ENCODE measurements at regions not wholly inside any gene's neighbourhood (a gene's known extent, or its start where the extent isn't known, plus 50 kb on each side); places are given as distances from the start of the nearest gene placed in this dataset.
"Not testable (repeated sequence)": the region's sequence is repeated elsewhere in the genome, so short reads cannot be mapped to it uniquely, and the experiment has no call there.

- DNase-seq (ENCODE audit: low read depth), result peak; percentile 66
Observed at GRCh38 chr3:30299674-30300385, 306.6 kb upstream of the TGFBR2 start.

- no peak for DNase-seq (ENCODE audit: low read depth)
Observed at GRCh38 chr3:30300809-30301208, 305.6 kb upstream of the TGFBR2 start.

GRCh38 chr3:30302027-30302426 is 304.4 kb upstream of the TGFBR2 start:
- no peak for DNase-seq (ENCODE audit: low read depth)

GRCh38 chr3:30303770-30304169 is 302.6 kb upstream of the TGFBR2 start:
- DNase-seq (ENCODE audit: low read depth), result no peak

- no peak for DNase-seq (ENCODE audit: low read depth)
Observed at GRCh38 chr3:30305021-30305420, 301.4 kb upstream of the TGFBR2 start.

- DNase-seq (ENCODE audit: low read depth), result no peak
Observed at GRCh38 chr3:30306896-30307295, 299.5 kb upstream of the TGFBR2 start.

GRCh38 chr3:30307372-30307950 is 298.9 kb upstream of the TGFBR2 start:
- DNase-seq (ENCODE audit: low read depth), result no peak

GRCh38 chr3:30308131-30308530 is 298.3 kb upstream of the TGFBR2 start:
- peak; percentile 73 for DNase-seq (ENCODE audit: low read depth)

- peak; percentile 46 for DNase-seq (ENCODE audit: low read depth)
Observed at GRCh38 chr3:30309961-30310954, 296.1 kb upstream of the TGFBR2 start.

- no peak for DNase-seq (ENCODE audit: low read depth)
Observed at GRCh38 chr3:30311781-30312180, 294.6 kb upstream of the TGFBR2 start.

- no peak for DNase-seq (ENCODE audit: low read depth)
Observed at GRCh38 chr3:30313840-30314239, 292.6 kb upstream of the TGFBR2 start.

GRCh38 chr3:30314757-30315325 is 291.6 kb upstream of the TGFBR2 start:
- DNase-seq (ENCODE audit: low read depth), result no peak

- DNase-seq (ENCODE audit: low read depth), result peak; percentile 49
Observed at GRCh38 chr3:30315447-30315846, 291.0 kb upstream of the TGFBR2 start.

GRCh38 chr3:30317561-30317960 is 288.8 kb upstream of the TGFBR2 start:
- no peak for DNase-seq (ENCODE audit: low read depth)

GRCh38 chr3:30318110-30318509 is 288.3 kb upstream of the TGFBR2 start:
- no peak for DNase-seq (ENCODE audit: low read depth)

GRCh38 chr3:30319713-30320112 is 286.7 kb upstream of the TGFBR2 start:
- DNase-seq (ENCODE audit: low read depth), result peak; percentile 51

- no peak for DNase-seq (ENCODE audit: low read depth)
Observed at GRCh38 chr3:30320392-30320791, 286.0 kb upstream of the TGFBR2 start.

GRCh38 chr3:30321065-30321464 is 285.3 kb upstream of the TGFBR2 start:
- no peak for DNase-seq (ENCODE audit: low read depth)

GRCh38 chr3:30323649-30324048 is 282.8 kb upstream of the TGFBR2 start:
- not testable (repeated sequence) for DNase-seq (ENCODE audit: low read depth)

- DNase-seq (ENCODE audit: low read depth), result no peak
Observed at GRCh38 chr3:30324587-30324986, 281.8 kb upstream of the TGFBR2 start.

GRCh38 chr3:30327976-30328375 is 278.4 kb upstream of the TGFBR2 start:
- DNase-seq (ENCODE audit: low read depth), result peak; percentile 67

- not testable (repeated sequence) for DNase-seq (ENCODE audit: low read depth)
Observed at GRCh38 chr3:30328935-30329334, 277.5 kb upstream of the TGFBR2 start.
